NCI-H446 treated with DMSO at 0.1 percent for 48 hours (cell line): ENCODE measurements at regions not wholly inside any gene's neighbourhood (a gene's known extent, or its start where the extent isn't known, plus 50 kb on each side); places are given as distances from the start of the nearest gene placed in this dataset.

ENCODE experiments used
- DNase-seq: peaks from one replicate; lab custom pipeline; 2025; lab: John Stamatoyannopoulos, UW

GRCh38 chr10:36114141-36114540 is 472.0 kb upstream of the FZD8 start:
- no peak for DNase-seq

- no peak for DNase-seq
These were observed 469.6 kb upstream of the FZD8 start for GRCh38 chr10:36111676-36112075.

- DNase-seq, result no peak
These were observed 468.0 kb upstream of the FZD8 start for GRCh38 chr10:36110097-36110496.

- DNase-seq, result no peak
These were observed 467.4 kb upstream of the FZD8 start for GRCh38 chr10:36109399-36110023.

GRCh38 chr10:36097696-36098095 is 455.6 kb upstream of the FZD8 start:
- DNase-seq, result no peak

GRCh38 chr10:36096576-36096975 is 454.5 kb upstream of the FZD8 start:
- DNase-seq, result no peak

GRCh38 chr10:36094096-36094495 is 452.0 kb upstream of the FZD8 start:
- DNase-seq, result no peak

GRCh38 chr10:36092116-36092515 is 450.0 kb upstream of the FZD8 start:
- DNase-seq, result peak; percentile 35

GRCh38 chr10:36091007-36091406 is 448.9 kb upstream of the FZD8 start:
- no peak for DNase-seq

GRCh38 chr10:36089790-36090440 is 447.8 kb upstream of the FZD8 start:
- DNase-seq, result peak; percentile 74

- peak; percentile 59 for DNase-seq
These were observed 445.2 kb upstream of the FZD8 start for GRCh38 chr10:36087006-36088005.

GRCh38 chr10:36075196-36075595 is 433.1 kb upstream of the FZD8 start:
- peak; percentile 16 for DNase-seq

- DNase-seq, result no peak
These were observed 431.8 kb upstream of the FZD8 start for GRCh38 chr10:36073796-36074345.

GRCh38 chr10:36068542-36068941 is 426.4 kb upstream of the FZD8 start:
- DNase-seq, result no peak

GRCh38 chr10:36067748-36068147 is 425.7 kb upstream of the FZD8 start:
- DNase-seq, result no peak

- no peak for DNase-seq
These were observed 424.8 kb upstream of the FZD8 start for GRCh38 chr10:36066850-36067249.

- DNase-seq, result no peak
These were observed 424.0 kb upstream of the FZD8 start for GRCh38 chr10:36066102-36066501.

GRCh38 chr10:36063396-36063795 is 421.3 kb upstream of the FZD8 start:
- DNase-seq, result no peak

- no peak for DNase-seq
These were observed 415.6 kb upstream of the FZD8 start for GRCh38 chr10:36057731-36058130.

- no peak for DNase-seq
These were observed 415.1 kb upstream of the FZD8 start for GRCh38 chr10:36057180-36057579.

- no peak for DNase-seq
These were observed 411.7 kb upstream of the FZD8 start for GRCh38 chr10:36053775-36054174.

- no peak for DNase-seq
These were observed 411.2 kb upstream of the FZD8 start for GRCh38 chr10:36053271-36053670.
